ENCODE measurements at regions not wholly inside any gene's neighbourhood (a gene's known extent, or its start where the extent isn't known, plus 50 kb on each side); places are given as distances from the start of the nearest gene placed in this dataset.

DNA sequence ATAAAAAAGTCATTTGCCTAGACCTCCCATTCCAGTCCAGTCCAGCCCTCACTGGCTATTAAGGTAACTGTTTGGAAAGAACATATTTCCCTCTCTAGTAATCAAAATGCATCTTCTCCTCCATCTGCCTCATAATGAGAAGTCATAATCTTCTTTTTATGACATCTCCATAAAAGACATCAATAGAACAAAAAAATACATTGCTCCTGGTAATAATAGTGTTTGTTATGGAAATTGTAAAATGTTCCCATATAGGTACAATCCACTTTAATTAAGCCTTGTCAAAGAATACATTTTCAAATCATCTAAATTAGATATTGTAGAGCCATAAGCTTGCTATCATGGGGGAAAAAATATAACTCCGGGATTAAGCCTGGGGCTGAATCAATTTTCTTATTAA is 461.6 kb downstream of the LRATD1 start:
- TF ChIP-seq GATA3 (IDR thresholded peaks at IDR 0.05; ENCODE audit: low read depth, low read length) (no peak), GATA2 (IDR thresholded peaks at IDR 0.05; ENCODE audit: low read depth, low read length) (no peak)

All from SH-SY5Y (cell line).